CMK (cell line): ENCODE measurements at regions not wholly inside any gene's neighbourhood (a gene's known extent, or its start where the extent isn't known, plus 50 kb on each side); places are given as distances from the start of the nearest gene placed in this dataset.
A peak's percentile ranks its signal among the peaks of the same experiment; 100 is the strongest.

Experiments
- DNase-seq: peaks from one replicate; pipeline ENCODE4 v3.0.0-alpha.2; 2010; ENCODE audit warnings: low read depth

- DNase-seq, result no peak
Measured at GRCh38 chr2:153005071-153005730, 286.8 kb downstream of the ARL6IP6 start.

GRCh38 chr2:153004627-153005026 lies 286.2 kb downstream of the ARL6IP6 start:
- DNase-seq, result no peak

- no peak for DNase-seq
Measured at GRCh38 chr2:152974146-152974545, 255.7 kb downstream of the ARL6IP6 start.

GRCh38 chr2:152971685-152972084 lies 253.3 kb downstream of the ARL6IP6 start:
- no peak for DNase-seq

- no peak for DNase-seq
Measured at GRCh38 chr2:152962446-152962845, 244.0 kb downstream of the ARL6IP6 start.

GRCh38 chr2:152961351-152961750 lies 242.9 kb downstream of the ARL6IP6 start:
- no peak for DNase-seq

GRCh38 chr2:152950126-152950525 lies 231.7 kb downstream of the ARL6IP6 start:
- DNase-seq, result no peak

GRCh38 chr2:152944099-152944498 lies 225.7 kb downstream of the ARL6IP6 start:
- no peak for DNase-seq

- DNase-seq, result no peak
Measured at GRCh38 chr2:152942940-152943440, 224.6 kb downstream of the ARL6IP6 start.

GRCh38 chr2:152930501-152930900 lies 212.1 kb downstream of the ARL6IP6 start:
- no peak for DNase-seq

- no peak for DNase-seq
Measured at GRCh38 chr2:152929628-152930027, 211.2 kb downstream of the ARL6IP6 start.

GRCh38 chr2:152925547-152926448 lies 207.4 kb downstream of the ARL6IP6 start:
- peak; percentile 35 for DNase-seq

- no peak for DNase-seq
Measured at GRCh38 chr2:152924722-152925121, 206.3 kb downstream of the ARL6IP6 start.

GRCh38 chr2:152924219-152924618 lies 205.8 kb downstream of the ARL6IP6 start:
- no peak for DNase-seq

GRCh38 chr2:152920846-152921245 lies 202.4 kb downstream of the ARL6IP6 start:
- no peak for DNase-seq

GRCh38 chr2:152910970-152911369 lies 192.6 kb downstream of the ARL6IP6 start:
- DNase-seq, result no peak

GRCh38 chr2:152907046-152907445 lies 188.6 kb downstream of the ARL6IP6 start:
- no peak for DNase-seq

GRCh38 chr2:152894051-152894450 lies 175.6 kb downstream of the ARL6IP6 start:
- no peak for DNase-seq

GRCh38 chr2:152890736-152891135 lies 172.3 kb downstream of the ARL6IP6 start:
- no peak for DNase-seq

- DNase-seq, result no peak
Measured at GRCh38 chr2:152883951-152884487, 165.6 kb downstream of the ARL6IP6 start.

- no peak for DNase-seq
Measured at GRCh38 chr2:152881527-152881926, 163.1 kb downstream of the ARL6IP6 start.

GRCh38 chr2:152879275-152879674 lies 160.9 kb downstream of the ARL6IP6 start:
- DNase-seq, result no peak
